Ovary (tissue), 7 donors: ENCODE measurements at regions not wholly inside any gene's neighbourhood (a gene's known extent, or its start where the extent isn't known, plus 50 kb on each side); places are given as distances from the start of the nearest gene placed in this dataset.

ENCODE experiments used
- DNase-seq, 5 donors: peaks; one replicate each; pipeline ENCODE4 v3.0.0-alpha.2; 2019 to 2020
- H3K27ac ChIP-seq, 2 donors: fragments of 200-600 bp; one replicate each; pipeline versions ENCODE4 v1.5.1 to v1.8.0; 2019 to 2022
- H3K27me3 ChIP-seq: fragments of 200-600 bp; one replicate; pipeline ENCODE4 v1.8.0; 2022
- H3K36me3 ChIP-seq: fragments of 200-600 bp; sonication (generic); one replicate; pipeline ENCODE4 v1.5.1; 2019
- H3K4me1 ChIP-seq: one replicate; pipeline ENCODE4 v1.8.1; 2013; ENCODE audit warnings: mild to moderate bottlenecking, moderate library complexity; ENCODE audit not compliant: insufficient read depth
- H3K4me3 ChIP-seq: fragments of 200-600 bp; sonication (generic); one replicate; pipeline ENCODE4 v1.5.1; 2017
- H3K9me3 ChIP-seq, 2 donors: fragments of 200-600 bp in 1 of 2; sonication (generic) in 1 of 2; one replicate each; pipeline versions ENCODE4 v1.5.1 to v1.8.1; 2013 to 2019; ENCODE audit warnings: mild to moderate bottlenecking in 1 of 2, moderate library complexity in 1 of 2
- CTCF ChIP-seq, 3 donors: fragments of 450-650 bp in 2 of 3; fragments of 200-600 bp in 1 of 3; IDR thresholded peaks; one replicate each; pipeline versions ENCODE4 v1.5.1 to v1.8.0; 2016 to 2022; ENCODE audit warnings: antibody characterized with exemption in 3 of 3, mild to moderate bottlenecking in 1 of 3
- EP300 ChIP-seq: sonication (generic); formaldehyde crosslinking; IDR thresholded peaks from one replicate; pipeline ENCODE4 v1.6.1; 2017; ENCODE audit warnings: antibody characterized with exemption
- POLR2A ChIP-seq: fragments of 450-650 bp; IDR thresholded peaks from one replicate; pipeline ENCODE4 v1.6.1; 2017; ENCODE audit warnings: antibody characterized with exemption, mild to moderate bottlenecking, moderate library complexity
- WGBS, 3 donors: extraction: QIAGEN DNeasy Blood & Tissue Kit in 1 of 3; methylation state at CpG; one replicate each; pipeline versions ENCODE4 v1.1.5 to v1.1.7; 2013 to 2017; 5-methylcytosine and 5-hydroxymethylcytosine counted together
- intact Hi-C, 4 donors: fragments of 100-400 bp; cut with DNase I; formaldehyde crosslinking; loops; one replicate each; pipeline versions ENCODE4 v1.11.0 to v1.15.1; 2022 to 2023
- donor health status: DM: no; HTN: no; CAD: no; lungs with moderate emphysema.
- donor health status: DM: no; HTN: no; CAD: no.
- donor health status: Bipolar disorder and iron deficiency.
- donor health status: DM: no; HTN: no; CAD: no.
- donor health status: DM: yes; HTN: yes; CAD: no.

DNA sequence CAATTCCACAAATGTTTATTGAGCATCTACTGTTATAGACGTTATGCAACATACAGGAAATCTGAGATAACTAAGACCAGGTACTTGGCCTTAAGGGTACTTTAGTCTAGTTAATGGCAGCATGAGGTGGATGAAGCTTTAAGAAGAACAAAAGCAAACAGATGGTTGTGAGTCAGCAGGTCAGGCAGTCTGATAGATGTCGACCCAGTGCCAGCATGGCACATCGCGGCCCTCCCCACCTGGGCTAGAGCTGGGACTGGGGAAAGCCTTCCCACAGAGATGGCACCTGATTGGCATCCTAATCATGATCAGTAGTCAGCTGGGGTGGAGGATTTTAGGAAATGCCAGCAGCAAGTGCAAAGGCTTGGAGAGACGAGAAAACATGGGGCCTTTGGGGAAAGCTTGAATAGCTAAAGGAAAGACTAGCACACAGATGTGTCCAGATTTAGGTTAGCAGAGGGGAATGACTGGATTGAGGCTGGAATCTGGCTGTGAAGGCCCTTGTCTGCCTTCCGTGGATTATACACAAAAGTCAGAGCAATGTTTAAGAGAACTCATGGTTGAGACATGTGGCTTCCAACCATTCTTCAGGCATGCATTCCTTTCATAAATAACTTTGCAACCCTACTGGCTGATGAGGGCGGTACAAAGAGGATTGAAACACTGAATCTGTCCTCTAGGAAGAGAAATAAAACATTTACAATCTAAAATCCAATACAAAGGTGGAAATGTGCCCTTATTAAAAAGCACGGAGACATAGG is 395.4 kb upstream of the WWC1 start:
- WGBS, 3 donors: 92 to 93% (median 92%) methylated on average over 8 of the region's 8 CpGs
- no peak for TF ChIP-seq POLR2A
- no peak for TF ChIP-seq CTCF (IDR thresholded peaks at IDR 0.05)
- TF ChIP-seq EP300: no peak

DNA sequence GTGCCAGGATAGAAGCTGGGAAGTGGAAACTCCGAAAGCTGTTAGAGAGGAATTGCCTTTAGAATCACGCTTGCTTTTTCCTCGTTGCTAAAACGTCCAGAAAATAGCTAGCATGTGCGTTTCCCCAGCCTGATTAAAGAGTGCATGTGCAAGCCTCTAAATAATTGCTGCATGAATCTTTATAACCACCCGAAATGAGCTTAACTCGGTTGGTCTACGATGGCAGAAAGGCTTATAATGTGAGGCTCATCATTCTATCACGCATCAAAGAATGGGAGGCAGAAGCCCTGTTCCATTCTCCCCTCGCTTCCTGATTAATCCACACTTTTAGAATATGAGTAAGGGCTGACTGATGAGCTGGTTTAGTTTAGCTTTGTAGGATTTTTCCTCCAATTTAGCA is 394.6 kb upstream of the WWC1 start:
- no peaks in the 10 kb centered on the region for H3K27me3 ChIP-seq
- no peaks in the 10 kb centered on the region for H3K36me3 ChIP-seq
- TF ChIP-seq POLR2A: no peak
- TF ChIP-seq CTCF (IDR thresholded peaks at IDR 0.05): no peak
- TF ChIP-seq EP300: no peak
- no peaks in the 10 kb centered on the region for H3K4me1 ChIP-seq
- DNase-seq: no peak
- intact Hi-C loops: no loop called here
- H3K4me3 ChIP-seq: no peak overlapping the region
- no peaks in the 10 kb centered on the region for H3K9me3 ChIP-seq
- H3K27ac ChIP-seq: no peak overlapping the region
- WGBS, 3 donors: 85 to 91% (median 90%) methylated on average over 10 of the region's 10 CpGs

More for the DNA sequence above, 395.4 kb upstream of the WWC1 start:
- Histone ChIP-seq H3K4me1 (no peaks in the 10 kb centered on the region), H3K9me3 (no peaks in the 10 kb centered on the region), H3K27ac (no peak overlapping the region), H3K4me3 (no peak overlapping the region), H3K27me3 (no peaks in the 10 kb centered on the region), H3K36me3 (no peaks in the 10 kb centered on the region)
- no peak for DNase-seq
- intact Hi-C loops: no loop called here

DNA sequence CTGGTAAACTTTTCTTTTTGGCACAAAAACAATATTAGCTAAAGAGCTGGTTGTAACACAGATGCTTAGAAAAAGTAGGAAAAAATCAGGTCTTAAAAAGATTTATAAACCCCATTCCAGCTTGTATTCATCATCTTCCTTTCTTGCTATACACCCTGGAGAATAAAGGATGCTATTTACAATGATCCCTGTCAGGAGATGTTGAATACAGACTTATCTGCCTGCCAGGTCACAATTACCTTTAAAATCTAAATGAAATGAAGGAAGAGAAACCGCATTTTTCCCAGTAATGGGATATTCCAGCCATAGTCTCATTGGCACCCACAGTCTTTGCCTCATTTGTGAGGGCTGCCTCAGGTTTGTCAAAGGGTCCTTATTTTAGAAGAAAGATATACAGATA is 394.1 kb upstream of the WWC1 start:
- intact Hi-C loops: no loop called here
- no peak overlapping the region for H3K27ac ChIP-seq
- no peak for DNase-seq
- no peaks in the 10 kb centered on the region for H3K36me3 ChIP-seq
- H3K27me3 ChIP-seq: no peaks in the 10 kb centered on the region
- 83 to 91% (median 89%) methylated on average over 1 of the region's 1 CpG for WGBS, 3 donors
- H3K4me1 ChIP-seq: no peaks in the 10 kb centered on the region
- no peaks in the 10 kb centered on the region for H3K9me3 ChIP-seq
- TF ChIP-seq CTCF (IDR thresholded peaks at IDR 0.05) (no peak), POLR2A (no peak), EP300 (no peak)
- H3K4me3 ChIP-seq: no peak overlapping the region

GRCh38 chr5:167898361-167899042 is 392.9 kb upstream of the WWC1 start:
- WGBS, 3 donors: 82 to 87% (median 86%) methylated on average over 6 of the region's 6 CpGs
- H3K27ac ChIP-seq: no peak overlapping the region
- H3K36me3 ChIP-seq: no peaks in the 10 kb centered on the region
- no peaks in the 10 kb centered on the region for H3K27me3 ChIP-seq
- intact Hi-C loops: no loop called here
- no peak for DNase-seq
- TF ChIP-seq EP300 (no peak), POLR2A (no peak), CTCF (IDR thresholded peaks at IDR 0.05) (no peak)
- H3K4me3 ChIP-seq: no peak overlapping the region
- H3K9me3 ChIP-seq: no peaks in the 10 kb centered on the region
- H3K4me1 ChIP-seq: no peaks in the 10 kb centered on the region
